Renal pelvis (tissue), 1 donor: ENCODE measurements at regions not wholly inside any gene's neighbourhood (a gene's known extent, or its start where the extent isn't known, plus 50 kb on each side); places are given as distances from the start of the nearest gene placed in this dataset.
"Not testable (repeated sequence)": the region's sequence is repeated elsewhere in the genome, so short reads cannot be mapped to it uniquely, and the experiment has no call there.

Source experiments
- DNase-seq: peaks from one replicate; pipeline ENCODE4 v3.0.0-alpha.2; 2013

GRCh38 chr3:106075731-106076130 lies 206.9 kb upstream of the CBLB start:
- not testable (repeated sequence) for DNase-seq

GRCh38 chr3:106078635-106079034 lies 209.8 kb upstream of the CBLB start:
- no peak for DNase-seq

- DNase-seq: no peak
These were observed 213.8 kb upstream of the CBLB start for GRCh38 chr3:106082616-106083015.

- no peak for DNase-seq
These were observed 214.4 kb upstream of the CBLB start for GRCh38 chr3:106083207-106083606.

GRCh38 chr3:106083854-106084253 lies 215.0 kb upstream of the CBLB start:
- DNase-seq: no peak

GRCh38 chr3:106086038-106086437 lies 217.2 kb upstream of the CBLB start:
- DNase-seq: no peak

- no peak for DNase-seq
These were observed 217.8 kb upstream of the CBLB start for GRCh38 chr3:106086636-106087035.

GRCh38 chr3:106088304-106088703 lies 219.5 kb upstream of the CBLB start:
- DNase-seq: no peak

GRCh38 chr3:106088899-106089298 lies 220.1 kb upstream of the CBLB start:
- DNase-seq: no peak

GRCh38 chr3:106089806-106090205 lies 221.0 kb upstream of the CBLB start:
- no peak for DNase-seq

- DNase-seq: no peak
These were observed 224.0 kb upstream of the CBLB start for GRCh38 chr3:106092792-106093191.

GRCh38 chr3:106093616-106094015 lies 224.8 kb upstream of the CBLB start:
- no peak for DNase-seq

GRCh38 chr3:106097817-106098435 lies 229.1 kb upstream of the CBLB start:
- no peak for DNase-seq

- no peak for DNase-seq
These were observed 234.6 kb upstream of the CBLB start for GRCh38 chr3:106103383-106103782.

- no peak for DNase-seq
These were observed 235.3 kb upstream of the CBLB start for GRCh38 chr3:106104078-106104477.

GRCh38 chr3:106108925-106109324 lies 240.1 kb upstream of the CBLB start:
- DNase-seq: no peak

- not testable (repeated sequence) for DNase-seq
These were observed 243.7 kb upstream of the CBLB start for GRCh38 chr3:106112561-106112960.

- no peak for DNase-seq
These were observed 244.9 kb upstream of the CBLB start for GRCh38 chr3:106113747-106114146.

GRCh38 chr3:106114220-106114619 lies 245.4 kb upstream of the CBLB start:
- no peak for DNase-seq

GRCh38 chr3:106114848-106115247 lies 246.0 kb upstream of the CBLB start:
- no peak for DNase-seq

GRCh38 chr3:106115557-106115956 lies 246.7 kb upstream of the CBLB start:
- DNase-seq: no peak

- no peak for DNase-seq
These were observed 248.1 kb upstream of the CBLB start for GRCh38 chr3:106116733-106117489.

GRCh38 chr3:106117490-106117858 lies 248.7 kb upstream of the CBLB start:
- DNase-seq: no peak

- no peak for DNase-seq
These were observed 250.8 kb upstream of the CBLB start for GRCh38 chr3:106119614-106120082.
